ENCODE measurements at regions not wholly inside any gene's neighbourhood (a gene's known extent, or its start where the extent isn't known, plus 50 kb on each side); places are given as distances from the start of the nearest gene placed in this dataset.
"Not testable (repeated sequence)": the region's sequence is repeated elsewhere in the genome, so short reads cannot be mapped to it uniquely, and the experiment has no call there.

- DNase-seq: no peak
Observed at GRCh38 chr3:166634091-166634746, 745.9 kb downstream of the ZBBX start.

- no peak for DNase-seq
Observed at GRCh38 chr3:166630190-166630589, 749.9 kb downstream of the ZBBX start.

DNA sequence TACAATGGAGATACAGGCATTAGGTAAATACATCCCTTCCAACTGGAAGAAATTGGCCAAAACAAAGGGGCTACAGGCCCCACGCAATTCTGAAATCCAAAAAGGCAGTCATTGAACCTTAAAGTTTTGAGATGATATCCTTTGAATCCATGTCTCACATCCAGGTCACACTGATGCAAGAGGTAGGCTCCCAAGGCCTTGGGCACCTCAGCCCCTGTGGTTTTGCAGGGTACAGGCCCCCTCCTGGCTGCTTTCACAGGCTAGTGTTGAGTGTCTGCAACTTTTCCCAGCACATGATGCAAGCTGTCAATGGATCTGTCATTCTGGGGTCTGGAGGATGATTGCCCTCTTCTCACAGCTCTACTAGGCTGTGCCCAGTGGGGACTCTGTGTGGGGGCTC, 766.7 kb downstream of the ZBBX start:
- no peak for DNase-seq

DNA sequence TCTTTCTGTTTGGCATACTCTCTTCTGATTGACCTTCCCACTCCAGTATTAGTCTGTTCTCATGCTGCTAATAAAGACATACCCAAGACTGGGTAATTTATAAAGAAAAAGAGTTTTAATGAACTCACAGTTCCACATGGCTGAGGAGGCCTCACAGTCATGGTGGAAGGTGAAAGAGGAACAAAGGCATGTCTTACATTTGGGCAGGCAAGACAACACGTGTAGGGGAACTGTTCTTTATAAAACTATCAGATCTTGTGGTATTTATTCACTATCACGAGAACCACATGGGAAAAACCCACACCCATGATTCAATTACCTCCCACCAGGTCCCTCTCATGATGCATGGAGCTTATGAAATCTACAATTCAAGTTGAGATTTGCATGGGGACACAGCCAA, 767.3 kb downstream of the ZBBX start:
- not testable (repeated sequence) for DNase-seq

DNA sequence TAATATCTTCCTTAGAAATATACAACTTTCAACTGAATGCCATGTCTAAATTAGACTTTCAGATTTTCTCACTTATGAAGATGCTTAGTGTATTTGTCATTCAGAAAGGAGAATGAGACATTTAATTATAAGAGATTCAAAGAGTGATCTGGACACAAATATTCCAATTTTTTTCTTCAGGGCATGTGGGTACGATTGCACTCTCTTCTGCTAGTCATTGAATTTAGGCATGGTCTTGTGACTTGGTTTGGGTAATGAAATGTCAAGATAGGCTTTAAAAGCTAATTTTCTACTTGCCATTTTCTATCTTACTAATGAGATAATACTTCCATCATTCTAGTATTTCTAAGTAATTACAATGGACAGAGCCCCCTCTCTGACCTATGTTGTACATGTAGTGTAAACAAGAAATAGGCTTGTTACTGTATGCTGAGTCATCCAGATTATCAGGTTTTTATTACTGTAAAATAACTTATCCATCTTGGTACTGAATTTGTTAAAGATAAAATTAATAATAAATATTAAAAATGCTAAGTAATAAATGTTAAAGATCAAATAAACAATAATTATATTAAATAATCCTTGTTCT, 770.8 kb upstream of the BCHE start:
- no peak for DNase-seq

- DNase-seq: no peak
Observed at GRCh38 chr3:166606988-166607387, 769.8 kb upstream of the BCHE start.

- no peak for DNase-seq
Observed at GRCh38 chr3:166593776-166594175, 756.6 kb upstream of the BCHE start.

DNA sequence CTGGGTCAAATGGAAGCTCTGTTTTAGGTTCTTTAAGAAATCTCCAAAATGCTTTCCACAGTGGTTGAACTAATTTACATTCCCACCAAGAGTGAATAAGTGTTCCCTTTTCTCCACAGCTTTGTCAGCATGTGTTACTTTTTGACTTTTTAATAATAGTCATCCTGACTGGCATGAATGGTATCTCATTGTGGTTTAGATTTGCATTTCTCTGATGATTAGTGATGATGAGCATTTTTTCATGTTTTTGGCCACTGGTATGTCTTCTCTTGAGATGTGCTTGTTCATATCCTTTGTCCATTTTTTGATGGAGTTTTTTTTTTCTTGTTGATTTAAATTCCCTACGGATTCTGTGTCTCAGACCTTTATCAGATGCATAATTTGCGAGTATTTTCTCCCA, 745.0 kb upstream of the BCHE start:
- DNase-seq: no peak

DNA sequence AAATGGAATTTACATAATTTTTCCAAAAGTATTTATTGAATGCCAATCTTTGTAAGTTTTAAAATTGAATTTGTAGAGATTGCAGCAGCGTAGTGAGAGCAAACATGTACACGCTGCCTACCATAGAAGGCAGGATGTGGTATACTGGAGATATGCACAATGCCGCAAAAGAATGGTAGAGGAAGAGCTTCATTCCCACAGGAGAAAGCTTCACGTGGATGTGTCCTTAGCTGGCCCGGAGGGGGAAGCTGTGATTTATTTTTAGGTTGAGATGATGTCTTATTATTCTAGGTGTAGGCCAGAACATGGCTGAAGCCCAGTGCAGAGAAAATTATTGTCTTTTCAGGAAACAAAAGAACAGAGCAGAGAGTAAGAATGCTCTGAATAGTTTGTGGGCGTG, 743.3 kb upstream of the BCHE start:
- DNase-seq: no peak

GRCh38 chr3:166575161-166575560, 737.9 kb upstream of the BCHE start:
- DNase-seq: no peak

GRCh38 chr3:166571686-166572085, 734.5 kb upstream of the BCHE start:
- DNase-seq: not testable (repeated sequence)

- no peak for DNase-seq
Observed at GRCh38 chr3:166570102-166570501, 732.9 kb upstream of the BCHE start.

DNA sequence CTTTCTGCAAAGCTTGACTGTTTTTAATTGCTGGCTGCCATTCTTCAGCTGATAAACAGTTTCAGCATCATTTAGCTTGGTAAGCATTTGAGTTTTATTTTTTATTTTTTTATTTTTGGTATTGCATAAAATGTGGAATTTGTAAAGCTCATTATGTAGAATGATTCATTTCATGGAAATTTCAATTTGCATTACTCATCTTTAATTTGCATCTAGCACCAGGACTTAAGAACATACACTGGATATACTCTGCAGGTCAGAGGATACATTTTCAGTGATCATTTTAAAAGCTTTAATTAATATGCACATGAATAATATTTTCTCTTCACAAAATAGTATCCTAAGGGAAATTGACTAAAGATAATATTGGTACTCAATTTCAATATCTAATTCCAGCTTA, 732.4 kb upstream of the BCHE start:
- no peak for DNase-seq

- no peak for DNase-seq
Observed at GRCh38 chr3:166560253-166560652, 723.0 kb upstream of the BCHE start.

DNA sequence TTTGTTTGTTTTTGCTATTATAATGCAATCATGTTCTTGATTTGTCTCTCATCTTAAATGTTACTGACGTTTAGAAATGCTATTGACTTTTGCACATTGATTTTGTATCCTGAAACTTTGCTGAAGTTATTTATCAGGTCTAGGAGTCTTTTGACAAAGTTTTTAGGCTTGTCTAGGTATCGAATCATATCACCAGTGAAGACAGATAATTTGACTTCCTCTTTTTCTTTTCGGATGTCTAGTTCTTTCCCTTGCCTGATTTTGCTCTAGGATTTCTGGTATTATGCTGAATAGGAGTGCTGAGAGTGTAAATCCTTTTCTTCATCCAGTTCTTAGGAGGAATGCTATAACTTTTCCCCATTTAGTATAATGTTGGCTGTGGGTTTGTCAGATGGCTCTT, 719.7 kb upstream of the BCHE start:
- DNase-seq: no peak

DNA sequence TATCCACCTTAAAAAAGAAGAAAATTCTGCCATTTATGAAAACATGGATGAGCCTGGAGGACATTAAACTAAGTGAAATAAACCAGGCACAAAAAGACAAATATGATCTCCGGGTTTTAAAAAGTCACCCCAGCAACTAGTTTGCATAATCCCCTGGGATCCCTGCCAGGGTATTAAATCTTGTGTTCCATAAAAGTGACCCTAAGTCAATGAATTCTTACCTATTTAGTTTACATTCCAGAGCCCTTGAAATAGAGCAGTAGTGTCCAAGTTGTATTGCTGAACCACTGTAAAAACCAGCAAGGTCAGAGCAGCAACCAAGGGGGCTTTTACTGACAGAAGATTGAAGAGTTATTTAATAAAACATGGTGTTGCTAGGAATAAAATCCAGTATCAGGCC, 716.8 kb upstream of the BCHE start:
- DNase-seq: no peak

DNA sequence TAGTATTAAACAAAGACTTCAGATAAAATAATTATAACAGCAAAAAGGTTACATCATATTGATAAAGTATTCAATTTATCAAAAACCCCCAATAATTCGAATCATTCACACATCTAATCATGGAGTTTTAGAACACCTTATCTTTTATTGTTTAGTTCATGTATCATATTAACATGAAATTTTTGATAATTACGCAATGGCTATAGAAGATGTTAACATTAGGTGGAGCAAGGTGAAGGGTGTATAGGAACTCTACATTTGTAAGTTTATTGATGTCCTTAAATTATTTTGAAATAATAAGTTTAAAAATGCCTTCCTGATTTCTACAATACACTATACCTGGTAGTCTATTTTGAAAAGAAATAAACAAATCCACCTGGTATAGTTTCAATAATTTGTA, 696.5 kb upstream of the BCHE start:
- no peak for DNase-seq

GRCh38 chr3:166531730-166532129, 694.5 kb upstream of the BCHE start:
- peak; percentile 8 for DNase-seq

DNA sequence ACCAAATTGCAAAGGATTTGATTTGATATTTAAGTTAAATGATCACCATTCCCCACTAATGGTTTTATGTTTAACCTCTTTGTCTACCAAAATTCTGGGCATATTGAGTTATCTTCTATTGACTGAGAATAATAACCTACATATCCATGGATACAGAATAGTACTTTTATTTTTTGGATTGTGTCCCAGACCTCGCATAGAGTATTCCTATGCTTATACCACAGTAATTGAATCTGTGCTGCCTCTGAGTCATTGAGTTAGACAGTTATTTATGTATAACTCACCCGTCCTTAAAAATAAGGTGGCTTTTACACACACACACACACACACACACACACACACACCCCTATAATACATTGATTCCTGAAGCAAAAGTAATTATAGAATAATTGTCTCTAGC, 690.1 kb upstream of the BCHE start:
- DNase-seq: peak; percentile 2

GRCh38 chr3:166526881-166527280, 689.7 kb upstream of the BCHE start:
- no peak for DNase-seq

GRCh38 chr3:166522017-166522416, 684.8 kb upstream of the BCHE start:
- no peak for DNase-seq

GRCh38 chr3:166519443-166519842, 682.2 kb upstream of the BCHE start:
- DNase-seq: no peak

- no peak for DNase-seq
Observed at GRCh38 chr3:166518040-166518439, 680.8 kb upstream of the BCHE start.

GRCh38 chr3:166510382-166510781, 673.2 kb upstream of the BCHE start:
- no peak for DNase-seq

DNA sequence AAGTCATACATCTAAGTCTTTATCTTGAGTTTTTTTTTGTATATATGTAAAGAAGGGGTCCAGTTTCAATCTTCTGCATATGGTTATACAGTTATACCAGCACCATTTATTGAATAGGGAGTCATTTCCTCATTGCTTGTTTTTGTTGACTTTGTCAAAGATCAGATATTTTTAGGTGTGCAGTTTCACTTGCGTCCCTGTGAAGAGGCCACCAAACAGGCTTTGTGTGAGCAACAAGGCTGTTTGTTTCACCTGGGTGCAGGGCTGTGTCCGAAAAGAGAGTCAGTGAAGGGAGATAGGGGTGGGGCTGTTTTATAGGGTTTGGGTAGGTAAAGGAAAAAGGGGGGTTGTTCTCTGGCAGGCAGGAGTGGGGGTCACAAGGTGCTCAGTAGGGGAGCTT, 663.2 kb upstream of the BCHE start:
- DNase-seq: not testable (repeated sequence)

All from COR-L47 (cell line).